ENCODE measurements at regions not wholly inside any gene's neighbourhood (a gene's known extent, or its start where the extent isn't known, plus 50 kb on each side); places are given as distances from the start of the nearest gene placed in this dataset.
"Not testable (repeated sequence)": the region's sequence is repeated elsewhere in the genome, so short reads cannot be mapped to it uniquely, and the experiment has no call there.

DNA sequence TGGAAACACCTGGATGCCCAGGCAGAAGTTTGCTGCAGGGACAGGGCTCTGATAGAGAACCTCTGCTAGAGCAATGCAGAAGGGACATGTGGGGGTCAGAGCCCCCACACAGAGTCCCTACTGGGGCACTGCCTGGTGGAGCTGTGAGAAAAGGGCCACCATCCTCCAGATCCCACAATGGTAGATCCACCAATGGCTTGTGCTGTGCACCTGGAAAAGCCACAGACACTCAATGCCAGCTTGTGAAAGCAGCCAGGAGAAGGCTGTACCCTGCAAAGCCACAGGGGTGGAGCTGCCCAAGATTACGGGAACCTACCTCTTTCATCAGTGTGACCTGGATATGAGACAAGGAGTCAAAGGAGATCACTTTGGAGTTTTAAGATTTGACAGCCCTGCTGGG is 87.1 kb downstream of the BTBD3 start:
- TF ChIP-seq, protein P1, sequence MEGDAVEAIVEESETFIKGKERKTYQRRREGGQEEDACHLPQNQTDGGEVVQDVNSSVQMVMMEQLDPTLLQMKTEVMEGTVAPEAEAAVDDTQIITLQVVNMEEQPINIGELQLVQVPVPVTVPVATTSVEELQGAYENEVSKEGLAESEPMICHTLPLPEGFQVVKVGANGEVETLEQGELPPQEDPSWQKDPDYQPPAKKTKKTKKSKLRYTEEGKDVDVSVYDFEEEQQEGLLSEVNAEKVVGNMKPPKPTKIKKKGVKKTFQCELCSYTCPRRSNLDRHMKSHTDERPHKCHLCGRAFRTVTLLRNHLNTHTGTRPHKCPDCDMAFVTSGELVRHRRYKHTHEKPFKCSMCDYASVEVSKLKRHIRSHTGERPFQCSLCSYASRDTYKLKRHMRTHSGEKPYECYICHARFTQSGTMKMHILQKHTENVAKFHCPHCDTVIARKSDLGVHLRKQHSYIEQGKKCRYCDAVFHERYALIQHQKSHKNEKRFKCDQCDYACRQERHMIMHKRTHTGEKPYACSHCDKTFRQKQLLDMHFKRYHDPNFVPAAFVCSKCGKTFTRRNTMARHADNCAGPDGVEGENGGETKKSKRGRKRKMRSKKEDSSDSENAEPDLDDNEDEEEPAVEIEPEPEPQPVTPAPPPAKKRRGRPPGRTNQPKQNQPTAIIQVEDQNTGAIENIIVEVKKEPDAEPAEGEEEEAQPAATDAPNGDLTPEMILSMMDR (IDR thresholded peaks at IDR 0.05): not testable (repeated sequence)
- not testable (repeated sequence) for TF ChIP-seq EZH2, EZH2phosphoT487 (IDR thresholded peaks at IDR 0.05)
